Lower leg skin (tissue), 3 donors: ENCODE measurements at regions not wholly inside any gene's neighbourhood (a gene's known extent, or its start where the extent isn't known, plus 50 kb on each side); places are given as distances from the start of the nearest gene placed in this dataset.

Experiments
- CTCF ChIP-seq, 3 donors: fragments of 450-650 bp; IDR thresholded peaks; one replicate each; pipeline ENCODE4 v1.5.1; 2016; ENCODE audit warnings: antibody characterized with exemption in 3 of 3, mild to moderate bottlenecking in 3 of 3, moderate library complexity in 2 of 3
- POLR2A ChIP-seq, 2 donors: fragments of 450-650 bp; IDR thresholded peaks; one replicate each; pipeline ENCODE4 v1.6.1; 2016 to 2017; ENCODE audit warnings: antibody characterized with exemption in 2 of 2, mild to moderate bottlenecking in 1 of 2, moderate library complexity in 1 of 2

DNA sequence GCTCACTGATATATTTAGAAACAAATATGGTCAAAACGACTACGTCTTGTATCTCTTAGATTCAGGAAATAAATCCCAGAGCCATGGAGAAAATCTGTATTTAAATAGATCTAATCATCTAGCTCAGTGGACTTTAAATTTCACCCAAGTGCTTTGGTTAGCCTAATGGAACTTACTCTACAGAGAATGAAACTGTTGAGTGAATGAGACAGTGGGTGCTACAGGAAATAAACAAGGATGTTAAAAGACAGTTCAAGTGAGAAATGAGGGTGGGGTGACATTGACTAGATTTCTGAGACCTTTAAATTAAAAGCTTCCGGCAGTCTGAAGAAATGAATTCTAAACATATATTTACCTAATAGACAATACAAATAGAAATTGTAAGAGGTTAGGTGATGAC, 2197.0 kb downstream of the ARAP2 start:
- no peak for TF ChIP-seq CTCF (IDR thresholded peaks at IDR 0.05)
- no peak for TF ChIP-seq POLR2A (IDR thresholded peaks at IDR 0.05)
